ENCODE measurements at regions not wholly inside any gene's neighbourhood (a gene's known extent, or its start where the extent isn't known, plus 50 kb on each side); places are given as distances from the start of the nearest gene placed in this dataset.

- DNase-seq (ENCODE audit: low spot score) = no peak
These were observed 667.5 kb upstream of the RBFOX1 start for GRCh38 chr16:6665126-6665525.

GRCh38 chr16:6663668-6664067 is 669.0 kb upstream of the RBFOX1 start:
- DNase-seq (ENCODE audit: low spot score) = no peak

GRCh38 chr16:6656760-6657159 is 675.9 kb upstream of the RBFOX1 start:
- no peak for DNase-seq (ENCODE audit: low spot score)

- DNase-seq (ENCODE audit: low spot score) = no peak
These were observed 685.8 kb upstream of the RBFOX1 start for GRCh38 chr16:6646891-6647290.

- no peak for DNase-seq (ENCODE audit: low spot score)
These were observed 686.7 kb upstream of the RBFOX1 start for GRCh38 chr16:6645768-6646568.

- DNase-seq (ENCODE audit: low spot score) = no peak
These were observed 687.7 kb upstream of the RBFOX1 start for GRCh38 chr16:6644916-6645315.

GRCh38 chr16:6643080-6643686 is 689.5 kb upstream of the RBFOX1 start:
- DNase-seq (ENCODE audit: low spot score) = peak; percentile 29

- DNase-seq (ENCODE audit: low spot score) = no peak
These were observed 690.4 kb upstream of the RBFOX1 start for GRCh38 chr16:6642271-6642670.

GRCh38 chr16:6641091-6641490 is 691.6 kb upstream of the RBFOX1 start:
- no peak for DNase-seq (ENCODE audit: low spot score)

- no peak for DNase-seq (ENCODE audit: low spot score)
These were observed 696.2 kb upstream of the RBFOX1 start for GRCh38 chr16:6636457-6636856.

- no peak for DNase-seq (ENCODE audit: low spot score)
These were observed 698.5 kb upstream of the RBFOX1 start for GRCh38 chr16:6634151-6634550.

- no peak for DNase-seq (ENCODE audit: low spot score)
These were observed 699.2 kb upstream of the RBFOX1 start for GRCh38 chr16:6633456-6633855.

- DNase-seq (ENCODE audit: low spot score) = no peak
These were observed 703.5 kb upstream of the RBFOX1 start for GRCh38 chr16:6629110-6629509.

- DNase-seq (ENCODE audit: low spot score) = no peak
These were observed 707.0 kb upstream of the RBFOX1 start for GRCh38 chr16:6625606-6626005.

- DNase-seq (ENCODE audit: low spot score) = no peak
These were observed 713.8 kb upstream of the RBFOX1 start for GRCh38 chr16:6618874-6619273.

GRCh38 chr16:6616746-6617145 is 715.9 kb upstream of the RBFOX1 start:
- DNase-seq (ENCODE audit: low spot score) = no peak

GRCh38 chr16:6615636-6616035 is 717.0 kb upstream of the RBFOX1 start:
- no peak for DNase-seq (ENCODE audit: low spot score)

- DNase-seq (ENCODE audit: low spot score) = no peak
These were observed 721.1 kb upstream of the RBFOX1 start for GRCh38 chr16:6611535-6611934.

- DNase-seq (ENCODE audit: low spot score) = no peak
These were observed 727.2 kb upstream of the RBFOX1 start for GRCh38 chr16:6605490-6605889.

GRCh38 chr16:6603780-6604325 is 728.8 kb upstream of the RBFOX1 start:
- no peak for DNase-seq (ENCODE audit: low spot score)

- no peak for DNase-seq (ENCODE audit: low spot score)
These were observed 730.2 kb upstream of the RBFOX1 start for GRCh38 chr16:6602405-6602804.

GRCh38 chr16:6600167-6600566 is 732.5 kb upstream of the RBFOX1 start:
- DNase-seq (ENCODE audit: low spot score) = no peak

GRCh38 chr16:6593799-6594198 is 738.8 kb upstream of the RBFOX1 start:
- DNase-seq (ENCODE audit: low spot score) = no peak

- no peak for DNase-seq (ENCODE audit: low spot score)
These were observed 756.0 kb upstream of the RBFOX1 start for GRCh38 chr16:6576606-6577005.
